Kidney epithelial cell (primary cell): ENCODE measurements at regions not wholly inside any gene's neighbourhood (a gene's known extent, or its start where the extent isn't known, plus 50 kb on each side); places are given as distances from the start of the nearest gene placed in this dataset.
A peak's percentile ranks its signal among the peaks of the same experiment; 100 is the strongest.

Experiments used
- DNase-seq: peaks from one replicate; pipeline ENCODE4 v3.0.0-alpha.2; 2010; ENCODE audit warnings: low read depth
- H3K27me3 ChIP-seq: 2 replicates; pipeline ENCODE4 v1.6.0; 2011; ENCODE audit warnings: low read length; ENCODE audit not compliant: control insufficient read depth, insufficient read depth
- H3K36me3 ChIP-seq: 2 replicates; pipeline ENCODE4 v1.5.1; 2011; ENCODE audit warnings: low read length; ENCODE audit not compliant: control insufficient read depth, insufficient read depth
- H3K4me3 ChIP-seq: 2 replicates; pipeline ENCODE4 v1.5.1; 2011; ENCODE audit warnings: low read depth, mild to moderate bottlenecking, control low read depth, low read length
- CTCF ChIP-seq: IDR thresholded peaks from 2 replicates; pipeline ENCODE4 v1.5.1; 2011; ENCODE audit warnings: mild to moderate bottlenecking, moderate library complexity, low read length, control low read depth, inconsistent platforms; ENCODE audit not compliant: insufficient read depth, poor library complexity, severe bottlenecking

- no peak for DNase-seq
- Histone ChIP-seq H3K36me3 (no peaks in the 10 kb centered on the region), H3K4me3 (no peak overlapping the region), H3K27me3 (no peaks in the 10 kb centered on the region)
- TF ChIP-seq CTCF = no peak
Measured at GRCh38 chr2:39851251-39851650, 72.2 kb upstream of the THUMPD2 start.

GRCh38 chr2:39849982-39850526 is 71.0 kb upstream of the THUMPD2 start:
- Histone ChIP-seq H3K36me3 (no peaks in the 10 kb centered on the region), H3K27me3 (no peaks in the 10 kb centered on the region), H3K4me3 (no peak overlapping the region)
- TF ChIP-seq CTCF = no peak
- DNase-seq = no peak

- Histone ChIP-seq H3K36me3 (no peaks in the 10 kb centered on the region), H3K27me3 (no peaks in the 10 kb centered on the region), H3K4me3 (no peak overlapping the region)
- no peak for DNase-seq
- no peak for TF ChIP-seq CTCF
Measured at GRCh38 chr2:39849064-39849463, 70.0 kb upstream of the THUMPD2 start.

GRCh38 chr2:39845460-39846146 is 66.5 kb upstream of the THUMPD2 start:
- peak; percentile 57 for DNase-seq
- Histone ChIP-seq H3K27me3 (no peaks in the 10 kb centered on the region), H3K4me3 (no peak overlapping the region), H3K36me3 (no peaks in the 10 kb centered on the region)
- TF ChIP-seq CTCF = no peak

GRCh38 chr2:39839261-39839848 is 60.3 kb upstream of the THUMPD2 start:
- H3K36me3 ChIP-seq = no peaks in the 10 kb centered on the region
- no peak for TF ChIP-seq CTCF
- H3K4me3 ChIP-seq = no peak overlapping the region
- no peaks in the 10 kb centered on the region for H3K27me3 ChIP-seq
- DNase-seq = no peak
